Activated B cell treated with CpG ODN at 0.5 μM for 24 hours (primary cell): ENCODE measurements at regions not wholly inside any gene's neighbourhood (a gene's known extent, or its start where the extent isn't known, plus 50 kb on each side); places are given as distances from the start of the nearest gene placed in this dataset.
A peak's percentile ranks its signal among the peaks of the same experiment; 100 is the strongest.

Experiments
- ATAC-seq: fragments of 200-7000 bp; cut with Tn5 transposase; one replicate; pipeline ENCODE4 v1.10.0; 2021; ENCODE audit warnings: low read depth, mild to moderate bottlenecking, moderate library complexity
- CTCF ChIA-PET: fragments of 350-600 bp; sonication (Branson Sonifier 250); formaldehyde crosslinking; loops from one replicate; lab custom pipeline; 2021; ENCODE audit warnings: antibody characterized with exemption; lab: Charles Lee
- POLR2A ChIA-PET: fragments of 350-600 bp; sonication (Branson Sonifier 250); formaldehyde crosslinking; loops from one replicate; lab custom pipeline; 2021; ENCODE audit warnings: antibody characterized with exemption; lab: Charles Lee
- DNase-seq: peaks from one replicate; pipeline ENCODE4 v3.0.0; 2022
- H3K27ac Mint-ChIP-seq: one replicate; pipeline ENCODE4 v1.8.0; 2020; ENCODE audit warnings: mixed read lengths
- H3K27me3 Mint-ChIP-seq: one replicate; pipeline ENCODE4 v1.8.0; 2021; ENCODE audit warnings: mixed read lengths
- H3K36me3 Mint-ChIP-seq: one replicate; pipeline ENCODE4 v1.8.0; 2021; ENCODE audit warnings: low read depth, mixed read lengths
- H3K4me1 Mint-ChIP-seq: one replicate; pipeline ENCODE4 v1.8.0; 2021; ENCODE audit warnings: mixed read lengths
- H3K4me3 Mint-ChIP-seq: one replicate; pipeline ENCODE4 v1.8.0; 2020; ENCODE audit warnings: mild to moderate bottlenecking, mixed read lengths
- H3K9me3 Mint-ChIP-seq: one replicate; pipeline ENCODE4 v1.8.0; 2020; ENCODE audit warnings: mixed read lengths
- intact Hi-C: fragments of 100-400 bp; cut with micrococcal nuclease; formaldehyde crosslinking; loops from one replicate; pipeline ENCODE4 v1.15.1; 2024
- TF ChIP-seq, protein P1 (sequence below): fragments of 200-600 bp; IDR thresholded peaks from one replicate; pipeline ENCODE4 v1.8.0; 2022; ENCODE audit warnings: antibody characterized with exemption, mild to moderate bottlenecking

DNA sequence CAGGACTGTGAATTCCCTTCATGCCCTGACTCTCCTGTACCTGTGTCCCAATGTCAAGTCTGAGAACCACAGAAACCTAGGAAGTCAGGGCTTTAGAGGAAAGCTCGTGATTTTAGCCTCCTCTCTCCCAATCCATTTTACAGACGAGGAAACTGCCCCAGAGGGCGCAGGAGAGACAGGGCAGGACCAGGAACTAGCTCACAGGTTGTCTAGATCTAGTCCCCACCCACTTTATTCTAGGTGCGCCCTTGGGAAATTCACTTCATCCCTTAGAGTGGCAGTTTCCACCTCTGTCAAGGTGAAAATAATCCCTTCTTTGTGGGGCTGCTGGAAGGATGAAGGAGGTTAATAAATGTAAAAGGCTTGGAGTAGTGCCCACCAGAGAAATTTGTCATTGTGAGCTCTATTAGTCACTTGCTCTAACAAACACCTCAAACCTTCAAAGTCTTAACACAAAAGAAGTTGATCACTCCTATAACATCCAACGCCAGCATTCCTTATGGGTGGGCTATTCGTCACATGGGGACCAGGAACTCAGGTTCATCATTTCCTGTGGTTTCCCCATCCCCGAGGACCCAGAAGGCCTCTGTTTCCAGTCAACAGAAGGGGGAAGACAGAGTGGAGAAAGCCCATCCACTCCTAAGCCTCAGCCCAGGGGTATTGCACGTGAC lies 282.3 kb downstream of the XXYLT1 start:
- Mint-ChIP-seq H3K4me3 (no peak overlapping the region), H3K36me3 (no peaks in the 10 kb centered on the region), H3K9me3 (no peaks in the 10 kb centered on the region), H3K27me3 (peaks cover 6% of the 10 kb centered on the region), H3K4me1 (no peaks in the 10 kb centered on the region), H3K27ac (no peak overlapping the region)
- TF ChIP-seq, protein P1, sequence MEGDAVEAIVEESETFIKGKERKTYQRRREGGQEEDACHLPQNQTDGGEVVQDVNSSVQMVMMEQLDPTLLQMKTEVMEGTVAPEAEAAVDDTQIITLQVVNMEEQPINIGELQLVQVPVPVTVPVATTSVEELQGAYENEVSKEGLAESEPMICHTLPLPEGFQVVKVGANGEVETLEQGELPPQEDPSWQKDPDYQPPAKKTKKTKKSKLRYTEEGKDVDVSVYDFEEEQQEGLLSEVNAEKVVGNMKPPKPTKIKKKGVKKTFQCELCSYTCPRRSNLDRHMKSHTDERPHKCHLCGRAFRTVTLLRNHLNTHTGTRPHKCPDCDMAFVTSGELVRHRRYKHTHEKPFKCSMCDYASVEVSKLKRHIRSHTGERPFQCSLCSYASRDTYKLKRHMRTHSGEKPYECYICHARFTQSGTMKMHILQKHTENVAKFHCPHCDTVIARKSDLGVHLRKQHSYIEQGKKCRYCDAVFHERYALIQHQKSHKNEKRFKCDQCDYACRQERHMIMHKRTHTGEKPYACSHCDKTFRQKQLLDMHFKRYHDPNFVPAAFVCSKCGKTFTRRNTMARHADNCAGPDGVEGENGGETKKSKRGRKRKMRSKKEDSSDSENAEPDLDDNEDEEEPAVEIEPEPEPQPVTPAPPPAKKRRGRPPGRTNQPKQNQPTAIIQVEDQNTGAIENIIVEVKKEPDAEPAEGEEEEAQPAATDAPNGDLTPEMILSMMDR = no peak
- intact Hi-C loops = no loop called here
- CTCF ChIA-PET = no interaction called here
- DNase-seq = no peak
- POLR2A ChIA-PET = no interaction called here
- ATAC-seq = no peak

DNA sequence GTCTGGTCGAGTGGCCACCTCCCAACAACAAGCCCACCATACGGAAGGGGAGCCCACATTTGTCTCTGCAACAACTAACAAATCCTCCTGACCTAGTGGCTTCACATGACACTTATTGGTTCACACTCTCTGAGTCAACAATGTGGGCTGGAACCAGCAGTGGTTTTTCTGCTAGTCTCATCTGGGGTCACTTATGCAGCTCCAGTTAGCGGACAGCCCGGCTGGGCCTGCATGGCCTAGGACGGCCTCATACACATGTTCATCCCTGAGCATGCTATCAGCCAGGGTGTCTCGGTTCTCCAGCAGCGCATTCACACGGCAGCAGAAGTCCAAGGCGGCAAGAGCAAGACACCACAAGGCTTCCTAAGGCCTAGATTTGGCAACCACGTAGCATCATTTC lies 281.7 kb downstream of the XXYLT1 start:
- intact Hi-C loops = no loop called here
- H3K4me3 Mint-ChIP-seq = no peak overlapping the region
- DNase-seq = no peak

DNA sequence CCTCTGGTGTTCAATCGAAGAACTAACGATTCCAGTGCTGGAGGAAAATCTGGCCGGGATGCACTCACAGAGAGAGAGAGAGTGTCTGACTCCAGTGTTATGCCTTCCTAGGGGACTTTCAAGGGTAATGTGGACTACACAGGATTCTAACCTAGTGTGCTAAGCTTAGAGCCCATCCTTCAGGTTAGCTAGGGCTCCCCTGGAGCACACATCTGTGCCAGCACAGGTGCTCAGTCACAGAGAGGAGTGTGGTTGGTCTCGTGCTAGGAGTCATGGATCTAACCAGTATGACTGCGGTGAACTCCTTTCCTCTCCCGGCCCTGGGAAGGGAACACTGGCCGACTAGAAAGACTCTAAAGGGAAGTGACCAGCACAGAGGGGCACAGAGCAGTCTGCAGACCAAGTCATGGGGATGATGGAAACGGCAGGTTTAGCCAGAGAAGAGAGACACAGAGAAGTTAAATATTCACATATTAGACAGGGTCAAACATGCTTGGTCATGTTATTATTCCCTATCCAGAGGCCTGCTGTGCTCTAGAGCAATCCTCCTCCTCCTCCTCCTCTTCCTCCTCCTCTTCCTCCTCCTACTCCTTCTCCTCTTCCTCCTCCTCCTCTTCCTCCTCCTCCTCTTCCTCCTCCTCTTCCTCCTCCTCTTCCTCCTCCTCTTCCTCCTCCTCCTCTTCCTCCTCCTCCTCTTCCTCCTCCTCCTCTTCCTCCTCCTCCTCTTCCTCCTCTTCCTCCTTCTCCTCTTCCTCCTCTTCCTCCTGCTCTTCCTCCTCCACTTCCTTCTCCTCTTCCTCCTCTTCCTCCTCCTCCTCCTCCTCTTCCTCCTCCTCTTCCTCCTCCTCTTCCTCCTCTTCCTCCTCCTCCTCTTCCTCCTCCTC lies 280.3 kb downstream of the XXYLT1 start:
- TF ChIP-seq, protein P1 = no peak
- no peak for ATAC-seq

More for the DNA sequence above, 281.7 kb downstream of the XXYLT1 start:
- Mint-ChIP-seq H3K9me3 (no peaks in the 10 kb centered on the region), H3K27ac (no peak overlapping the region), H3K36me3 (no peaks in the 10 kb centered on the region), H3K4me1 (no peaks in the 10 kb centered on the region), H3K27me3 (peaks cover 6% of the 10 kb centered on the region)
- TF ChIP-seq, protein P1 = no peak
- CTCF ChIA-PET = no interaction called here
- POLR2A ChIA-PET = no interaction called here
- ATAC-seq = no peak

DNA sequence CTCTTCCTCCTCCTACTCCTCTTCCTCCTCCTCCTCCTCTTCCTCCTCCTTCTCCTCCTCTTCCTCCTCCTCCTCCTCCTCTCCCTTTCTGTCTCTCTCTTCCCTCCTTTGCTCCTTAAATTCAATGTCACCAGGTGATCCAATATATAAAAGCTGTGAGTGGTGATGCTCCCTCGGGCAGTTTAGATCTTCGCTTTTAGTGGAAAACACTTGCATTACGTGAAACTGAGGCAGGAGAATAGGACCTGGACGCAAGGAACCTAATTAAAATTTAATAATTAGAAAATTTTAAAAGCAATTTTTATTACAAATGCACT lies 279.7 kb downstream of the XXYLT1 start:
- POLR2A ChIA-PET = no interaction called here
- no peaks in the 10 kb centered on the region for H3K36me3 Mint-ChIP-seq
- H3K9me3 Mint-ChIP-seq = no peaks in the 10 kb centered on the region
- CTCF ChIA-PET = interaction anchor here (0.6 kb wide), 1 partner anchor 519 kb away, joined by 3 read pairs; no protein-coding TSS in a partner anchor
- no peak for ATAC-seq
- no peaks in the 10 kb centered on the region for H3K4me1 Mint-ChIP-seq
- TF ChIP-seq, protein P1 = no peak
- H3K27ac Mint-ChIP-seq = no peak overlapping the region
- intact Hi-C loops = no loop called here
- no peak overlapping the region for H3K4me3 Mint-ChIP-seq
- no peaks in the 10 kb centered on the region for H3K27me3 Mint-ChIP-seq
- no peak for DNase-seq

More for the DNA sequence above, 280.3 kb downstream of the XXYLT1 start:
- Mint-ChIP-seq H3K27ac (no peak overlapping the region), H3K4me3 (no peak overlapping the region), H3K9me3 (no peaks in the 10 kb centered on the region), H3K4me1 (no peaks in the 10 kb centered on the region), H3K36me3 (no peaks in the 10 kb centered on the region), H3K27me3 (peaks cover under 1% of the 10 kb centered on the region)
- ChIA-PET POLR2A (no interaction called here), CTCF (interaction anchor here (0.6 kb wide), 1 partner anchor 518 kb away, joined by 3 read pairs; no protein-coding TSS in a partner anchor)
- intact Hi-C loops = no loop called here
- DNase-seq = no peak

DNA sequence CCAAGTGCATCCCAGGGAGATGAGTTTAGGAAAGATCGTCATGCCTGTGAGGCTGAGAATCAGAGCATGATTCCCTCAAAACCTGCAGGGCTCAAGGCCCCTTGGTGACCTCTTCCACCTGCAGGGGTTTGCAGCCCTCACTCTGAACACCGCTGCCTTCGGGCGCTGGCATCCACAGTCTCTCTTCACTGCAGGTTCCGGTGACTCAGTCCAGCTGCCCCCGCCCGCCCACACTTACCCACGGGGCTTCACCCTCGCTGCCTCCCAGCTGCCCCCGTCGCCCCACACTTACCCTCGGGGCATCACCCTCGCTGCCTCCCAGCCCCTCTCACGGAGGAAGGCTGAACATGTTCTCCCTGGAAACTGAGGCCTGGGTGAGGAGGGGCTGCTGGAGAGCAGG lies 277.1 kb downstream of the XXYLT1 start:
- no peaks in the 10 kb centered on the region for H3K27me3 Mint-ChIP-seq
- peak; percentile 7 for DNase-seq
- no peaks in the 10 kb centered on the region for H3K9me3 Mint-ChIP-seq
- CTCF ChIA-PET = no interaction called here
- no peak for ATAC-seq
- intact Hi-C loops = no loop called here
- H3K36me3 Mint-ChIP-seq = no peaks in the 10 kb centered on the region
- POLR2A ChIA-PET = no interaction called here
- no peak overlapping the region for H3K4me3 Mint-ChIP-seq
- H3K4me1 Mint-ChIP-seq = no peaks in the 10 kb centered on the region
- H3K27ac Mint-ChIP-seq = no peak overlapping the region
- TF ChIP-seq, protein P1 = no peak
